ENCODE measurements at regions not wholly inside any gene's neighbourhood (a gene's known extent, or its start where the extent isn't known, plus 50 kb on each side); places are given as distances from the start of the nearest gene placed in this dataset.

GRCh38 chr3:181578743-181579142 lies 133.0 kb upstream of the SOX2 start:
- Histone ChIP-seq H3K36me3 (no peaks in the 10 kb centered on the region), H3K4me1 (no peaks in the 10 kb centered on the region), H3K27me3 (no peaks in the 10 kb centered on the region), H3K9me3 (no peaks in the 10 kb centered on the region), H3K27ac (no peak overlapping the region), H3K4me3 (no peak overlapping the region)
- DNase-seq (ENCODE audit: low spot score in 2 of 2): no peak
- WGBS: 87% methylated on average over 2 of the region's 2 CpGs
- TF ChIP-seq EP300 (IDR thresholded peaks at IDR 0.05) (no peak), CTCF (IDR thresholded peaks at IDR 0.05) (no peak), POLR2AphosphoS5 (IDR thresholded peaks at IDR 0.05) (no peak), POLR2A (IDR thresholded peaks at IDR 0.05) (no peak)

- Histone ChIP-seq H3K27ac (no peak overlapping the region), H3K9me3 (no peaks in the 10 kb centered on the region), H3K4me3 (no peak overlapping the region), H3K4me1 (no peaks in the 10 kb centered on the region), H3K27me3 (no peaks in the 10 kb centered on the region), H3K36me3 (no peaks in the 10 kb centered on the region)
- WGBS: 87% methylated on average over 2 of the region's 2 CpGs
- no peak for DNase-seq (ENCODE audit: low spot score in 2 of 2)
- TF ChIP-seq EP300 (IDR thresholded peaks at IDR 0.05) (no peak), POLR2A (IDR thresholded peaks at IDR 0.05) (no peak), POLR2AphosphoS5 (IDR thresholded peaks at IDR 0.05) (no peak), CTCF (IDR thresholded peaks at IDR 0.05) (no peak)
Measured at GRCh38 chr3:181572432-181572831, 139.3 kb upstream of the SOX2 start.

- TF ChIP-seq POLR2AphosphoS5 (IDR thresholded peaks at IDR 0.05) (no peak), POLR2A (IDR thresholded peaks at IDR 0.05) (no peak), CTCF (IDR thresholded peaks at IDR 0.05) (no peak), EP300 (IDR thresholded peaks at IDR 0.05) (no peak)
Measured at GRCh38 chr3:181570472-181570871, 141.3 kb upstream of the SOX2 start.

GRCh38 chr3:181569356-181569940 lies 142.3 kb upstream of the SOX2 start:
- no peaks in the 10 kb centered on the region for H3K27me3 ChIP-seq
- no peak overlapping the region for H3K4me3 ChIP-seq
- no peak for DNase-seq (ENCODE audit: low spot score in 2 of 2)
- no peaks in the 10 kb centered on the region for H3K4me1 ChIP-seq
- no peaks in the 10 kb centered on the region for H3K9me3 ChIP-seq
- no peak overlapping the region for H3K27ac ChIP-seq
- 71% methylated on average over 3 of the region's 3 CpGs for WGBS
- TF ChIP-seq CTCF (IDR thresholded peaks at IDR 0.05): no peak
- TF ChIP-seq POLR2AphosphoS5 (IDR thresholded peaks at IDR 0.05): no peak
- no peak for TF ChIP-seq EP300 (IDR thresholded peaks at IDR 0.05)
- no peak for TF ChIP-seq POLR2A (IDR thresholded peaks at IDR 0.05)
- H3K36me3 ChIP-seq: no peaks in the 10 kb centered on the region

More at GRCh38 chr3:181570472-181570871, 141.3 kb upstream of the SOX2 start:
- H3K9me3 ChIP-seq: no peaks in the 10 kb centered on the region
- WGBS: 79% methylated on average over 3 of the region's 3 CpGs
- no peaks in the 10 kb centered on the region for H3K36me3 ChIP-seq
- no peaks in the 10 kb centered on the region for H3K4me1 ChIP-seq
- H3K4me3 ChIP-seq: no peak overlapping the region
- H3K27me3 ChIP-seq: no peaks in the 10 kb centered on the region
- H3K27ac ChIP-seq: no peak overlapping the region
- no peak for DNase-seq (ENCODE audit: low spot score in 2 of 2)

GRCh38 chr3:181568693-181569092 lies 143.0 kb upstream of the SOX2 start:
- no peaks in the 10 kb centered on the region for H3K27me3 ChIP-seq
- no peaks in the 10 kb centered on the region for H3K9me3 ChIP-seq
- no peaks in the 10 kb centered on the region for H3K4me1 ChIP-seq
- no peaks in the 10 kb centered on the region for H3K36me3 ChIP-seq
- H3K27ac ChIP-seq: no peak overlapping the region
- no peak overlapping the region for H3K4me3 ChIP-seq
- DNase-seq (ENCODE audit: low spot score in 2 of 2): no peak
- TF ChIP-seq CTCF (IDR thresholded peaks at IDR 0.05) (no peak), EP300 (IDR thresholded peaks at IDR 0.05) (no peak), POLR2AphosphoS5 (IDR thresholded peaks at IDR 0.05) (no peak), POLR2A (IDR thresholded peaks at IDR 0.05) (no peak)
- WGBS: 63% methylated on average over 3 of the region's 3 CpGs
